NB4 (cell line): ENCODE measurements at regions not wholly inside any gene's neighbourhood (a gene's known extent, or its start where the extent isn't known, plus 50 kb on each side); places are given as distances from the start of the nearest gene placed in this dataset.

Experiments used
- POLR2A ChIP-seq: IDR thresholded peaks from 2 replicates; pipeline ENCODE4 v1.6.1; 2011; ENCODE audit warnings: mild to moderate bottlenecking; ENCODE audit not compliant: insufficient read length; ENCODE audit errors: extremely low read depth
- TF ChIP-seq, protein P1 (sequence below): IDR thresholded peaks from one replicate; pipeline ENCODE4 v1.5.1; 2012; ENCODE audit warnings: low read depth, low read length
- TF ChIP-seq, protein P2 (sequence below): IDR thresholded peaks from 2 replicates; pipeline ENCODE4 v1.6.1; 2011; ENCODE audit warnings: low read depth, low read length

DNA sequence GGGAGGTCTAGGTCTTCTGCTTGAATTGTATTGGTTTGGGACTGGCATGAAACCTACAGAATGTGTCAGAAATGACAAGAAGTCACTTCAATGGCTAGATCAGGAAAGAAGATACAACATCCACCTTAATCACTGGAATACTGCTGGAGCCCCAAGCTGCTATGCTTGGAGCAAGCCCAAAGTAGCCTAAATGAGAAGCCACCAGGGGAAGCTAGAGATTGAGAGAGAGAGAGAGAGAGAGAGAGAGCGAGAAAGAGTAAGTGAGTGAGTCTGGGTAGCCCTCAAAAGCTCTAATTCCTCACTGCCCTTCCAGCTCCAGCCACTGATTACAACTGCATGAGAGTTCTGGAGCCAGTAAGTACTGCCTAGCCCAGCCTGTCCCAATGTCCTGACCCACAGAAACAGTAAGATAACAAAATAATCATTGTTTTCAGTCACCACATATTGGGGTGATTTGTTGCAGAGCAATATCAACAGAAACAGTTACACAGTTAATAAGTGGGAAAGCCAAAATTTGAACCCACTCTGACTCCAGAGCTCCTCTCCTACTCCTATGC, 529.2 kb upstream of the GOLIM4 start:
- TF ChIP-seq, protein P1, sequence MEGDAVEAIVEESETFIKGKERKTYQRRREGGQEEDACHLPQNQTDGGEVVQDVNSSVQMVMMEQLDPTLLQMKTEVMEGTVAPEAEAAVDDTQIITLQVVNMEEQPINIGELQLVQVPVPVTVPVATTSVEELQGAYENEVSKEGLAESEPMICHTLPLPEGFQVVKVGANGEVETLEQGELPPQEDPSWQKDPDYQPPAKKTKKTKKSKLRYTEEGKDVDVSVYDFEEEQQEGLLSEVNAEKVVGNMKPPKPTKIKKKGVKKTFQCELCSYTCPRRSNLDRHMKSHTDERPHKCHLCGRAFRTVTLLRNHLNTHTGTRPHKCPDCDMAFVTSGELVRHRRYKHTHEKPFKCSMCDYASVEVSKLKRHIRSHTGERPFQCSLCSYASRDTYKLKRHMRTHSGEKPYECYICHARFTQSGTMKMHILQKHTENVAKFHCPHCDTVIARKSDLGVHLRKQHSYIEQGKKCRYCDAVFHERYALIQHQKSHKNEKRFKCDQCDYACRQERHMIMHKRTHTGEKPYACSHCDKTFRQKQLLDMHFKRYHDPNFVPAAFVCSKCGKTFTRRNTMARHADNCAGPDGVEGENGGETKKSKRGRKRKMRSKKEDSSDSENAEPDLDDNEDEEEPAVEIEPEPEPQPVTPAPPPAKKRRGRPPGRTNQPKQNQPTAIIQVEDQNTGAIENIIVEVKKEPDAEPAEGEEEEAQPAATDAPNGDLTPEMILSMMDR, result no peak
- no peak for TF ChIP-seq POLR2A
- TF ChIP-seq, protein P2, sequence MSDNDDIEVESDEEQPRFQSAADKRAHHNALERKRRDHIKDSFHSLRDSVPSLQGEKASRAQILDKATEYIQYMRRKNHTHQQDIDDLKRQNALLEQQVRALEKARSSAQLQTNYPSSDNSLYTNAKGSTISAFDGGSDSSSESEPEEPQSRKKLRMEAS, result no peak
